Fibroblast of mammary gland (primary cell): ENCODE measurements at regions not wholly inside any gene's neighbourhood (a gene's known extent, or its start where the extent isn't known, plus 50 kb on each side); places are given as distances from the start of the nearest gene placed in this dataset.
A peak's percentile ranks its signal among the peaks of the same experiment; 100 is the strongest.

Experiments used
- DNase-seq: peaks from one replicate; pipeline ENCODE4 v3.0.0-alpha.2; 2010; ENCODE audit warnings: low read depth
- H3K4me3 ChIP-seq: 2 replicates; pipeline ENCODE4 v1.5.1; 2011; ENCODE audit warnings: low read depth, mild to moderate bottlenecking, low read length, moderate library complexity; ENCODE audit not compliant: control insufficient read depth
- TF ChIP-seq, protein P1 (sequence below): conservative IDR thresholded peaks from 2 replicates; pipeline ENCODE4 v1.5.1; 2011; ENCODE audit warnings: low read depth, low read length, inconsistent platforms; ENCODE audit not compliant: control insufficient read depth, insufficient read depth

GRCh38 chr5:98714710-98715288 is 58.7 kb upstream of the RGMB start:
- DNase-seq, result no peak
- H3K4me3 ChIP-seq, result no peak overlapping the region
- TF ChIP-seq, protein P1, sequence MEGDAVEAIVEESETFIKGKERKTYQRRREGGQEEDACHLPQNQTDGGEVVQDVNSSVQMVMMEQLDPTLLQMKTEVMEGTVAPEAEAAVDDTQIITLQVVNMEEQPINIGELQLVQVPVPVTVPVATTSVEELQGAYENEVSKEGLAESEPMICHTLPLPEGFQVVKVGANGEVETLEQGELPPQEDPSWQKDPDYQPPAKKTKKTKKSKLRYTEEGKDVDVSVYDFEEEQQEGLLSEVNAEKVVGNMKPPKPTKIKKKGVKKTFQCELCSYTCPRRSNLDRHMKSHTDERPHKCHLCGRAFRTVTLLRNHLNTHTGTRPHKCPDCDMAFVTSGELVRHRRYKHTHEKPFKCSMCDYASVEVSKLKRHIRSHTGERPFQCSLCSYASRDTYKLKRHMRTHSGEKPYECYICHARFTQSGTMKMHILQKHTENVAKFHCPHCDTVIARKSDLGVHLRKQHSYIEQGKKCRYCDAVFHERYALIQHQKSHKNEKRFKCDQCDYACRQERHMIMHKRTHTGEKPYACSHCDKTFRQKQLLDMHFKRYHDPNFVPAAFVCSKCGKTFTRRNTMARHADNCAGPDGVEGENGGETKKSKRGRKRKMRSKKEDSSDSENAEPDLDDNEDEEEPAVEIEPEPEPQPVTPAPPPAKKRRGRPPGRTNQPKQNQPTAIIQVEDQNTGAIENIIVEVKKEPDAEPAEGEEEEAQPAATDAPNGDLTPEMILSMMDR, result no peak

GRCh38 chr5:98721231-98721928 is 52.1 kb upstream of the RGMB start:
- H3K4me3 ChIP-seq, result no peak overlapping the region
- TF ChIP-seq, protein P1, result no peak
- DNase-seq, result peak; percentile 39

GRCh38 chr5:98722188-98722587 is 51.3 kb upstream of the RGMB start:
- TF ChIP-seq, protein P1, result no peak
- no peak overlapping the region for H3K4me3 ChIP-seq
- no peak for DNase-seq

GRCh38 chr5:98723061-98723460 is 50.4 kb upstream of the RGMB start:
- TF ChIP-seq, protein P1, result no peak
- no peak for DNase-seq
- no peak overlapping the region for H3K4me3 ChIP-seq
